NCI-H1417 (cell line): ENCODE measurements at regions not wholly inside any gene's neighbourhood (a gene's known extent, or its start where the extent isn't known, plus 50 kb on each side); places are given as distances from the start of the nearest gene placed in this dataset.
"Not testable (repeated sequence)": the region's sequence is repeated elsewhere in the genome, so short reads cannot be mapped to it uniquely, and the experiment has no call there.

Source experiments
- DNase-seq, 3 experiments: peaks; one replicate each; lab custom pipeline; 2025; lab: John Stamatoyannopoulos, UW

DNA sequence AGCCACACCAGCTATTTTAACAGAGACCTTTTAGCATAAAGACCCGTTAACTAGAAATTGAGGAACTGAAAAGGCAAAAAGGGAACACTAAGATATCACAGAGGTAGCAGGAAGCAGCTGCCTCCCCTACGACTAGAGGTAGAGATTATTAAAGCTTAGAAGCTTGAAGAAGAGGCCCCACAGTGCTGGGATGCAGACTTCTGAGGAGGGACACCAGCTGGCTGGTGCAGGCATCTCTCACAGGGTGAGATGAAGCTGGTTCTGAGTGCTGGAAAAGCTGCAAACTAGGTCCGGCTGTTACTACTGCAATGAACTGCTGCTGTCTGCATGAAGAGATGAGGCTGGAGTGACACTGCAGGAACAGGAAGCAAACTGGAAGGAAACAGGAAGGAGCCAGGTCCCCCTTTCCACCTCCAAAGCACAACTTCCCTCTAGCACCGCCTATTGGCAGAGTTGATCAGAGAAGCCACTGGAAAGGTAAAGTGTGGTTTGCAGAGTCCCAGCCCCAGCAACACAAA lies 61.2 kb upstream of the MRPS9 start:
- DNase-seq: peak in 2 of 3 experiments; percentile 7 to 15

DNA sequence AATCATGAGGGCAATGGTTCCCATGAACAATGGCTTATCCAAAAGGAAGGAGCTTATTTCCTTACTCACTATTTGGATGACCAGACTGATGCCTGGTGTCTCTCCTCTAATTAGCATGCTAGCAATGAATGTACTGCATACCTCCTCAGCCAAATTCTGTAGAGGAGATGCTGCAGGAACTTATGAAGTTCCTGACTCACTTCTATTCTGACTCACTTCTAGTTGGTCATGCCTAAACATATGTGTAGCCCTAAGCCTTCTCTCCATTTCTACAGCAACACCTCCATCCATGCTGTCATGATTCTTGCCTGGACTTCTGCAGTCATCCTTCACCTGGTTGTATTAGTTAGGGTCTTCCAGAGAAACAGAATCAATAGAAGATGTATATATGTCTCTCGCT lies 59.9 kb upstream of the MRPS9 start:
- DNase-seq: no peak

DNA sequence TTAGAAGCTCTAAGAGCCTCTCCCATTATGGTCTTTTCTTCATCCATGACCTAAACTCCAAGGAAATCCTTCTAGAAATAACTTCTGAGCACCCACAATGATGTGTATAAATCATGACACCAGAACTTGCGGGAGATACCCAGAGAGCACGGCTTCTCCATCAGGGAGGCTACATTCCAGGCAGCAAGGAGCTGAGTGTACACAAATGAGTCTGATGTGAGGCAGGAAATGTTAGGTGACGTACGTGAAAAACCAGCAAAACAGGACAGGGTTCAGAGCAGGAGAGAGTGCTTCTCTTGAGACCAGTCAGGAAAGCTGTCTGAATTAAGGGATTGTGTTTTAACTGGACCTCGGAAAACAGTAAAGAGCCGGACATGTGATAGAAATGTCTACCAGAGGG lies 58.1 kb upstream of the MRPS9 start:
- DNase-seq: not testable (repeated sequence)

DNA sequence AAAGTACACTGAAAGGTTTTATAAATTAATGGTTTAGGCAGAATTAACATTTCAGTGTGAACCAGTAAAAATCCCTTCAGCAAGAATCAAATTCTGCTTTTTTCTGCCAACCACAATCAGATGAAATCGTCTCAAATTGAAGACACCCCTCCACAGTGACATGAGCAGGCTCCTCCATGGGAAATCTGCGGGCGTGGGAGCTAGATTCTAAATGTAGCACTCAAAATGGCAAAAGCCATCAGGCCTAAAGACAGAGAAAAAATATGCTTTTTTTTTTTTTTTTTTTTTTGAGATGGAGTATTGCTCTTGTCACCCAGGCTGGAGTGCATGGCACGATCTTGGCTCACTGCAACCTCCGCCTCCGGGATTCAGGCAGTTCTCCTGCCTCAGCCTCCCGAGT lies 55.8 kb upstream of the MRPS9 start:
- DNase-seq: no peak
